GM12865 (cell line): ENCODE measurements at regions not wholly inside any gene's neighbourhood (a gene's known extent, or its start where the extent isn't known, plus 50 kb on each side); places are given as distances from the start of the nearest gene placed in this dataset.

ENCODE experiments used
- DNase-seq: peaks from one replicate; pipeline ENCODE4 v3.0.0; 2010; ENCODE audit warnings: low read depth
- H3K4me3 ChIP-seq: 2 replicates; pipeline ENCODE4 v1.5.1; 2011; ENCODE audit warnings: mild to moderate bottlenecking, low read depth, low read length, control low read depth
- TF ChIP-seq, protein P1 (sequence below): IDR thresholded peaks from 2 replicates; pipeline ENCODE4 v1.5.1; 2011; ENCODE audit warnings: low read length, control low read depth, low read depth, inconsistent platforms; ENCODE audit not compliant: insufficient read depth; ENCODE audit errors: missing control alignments

DNA sequence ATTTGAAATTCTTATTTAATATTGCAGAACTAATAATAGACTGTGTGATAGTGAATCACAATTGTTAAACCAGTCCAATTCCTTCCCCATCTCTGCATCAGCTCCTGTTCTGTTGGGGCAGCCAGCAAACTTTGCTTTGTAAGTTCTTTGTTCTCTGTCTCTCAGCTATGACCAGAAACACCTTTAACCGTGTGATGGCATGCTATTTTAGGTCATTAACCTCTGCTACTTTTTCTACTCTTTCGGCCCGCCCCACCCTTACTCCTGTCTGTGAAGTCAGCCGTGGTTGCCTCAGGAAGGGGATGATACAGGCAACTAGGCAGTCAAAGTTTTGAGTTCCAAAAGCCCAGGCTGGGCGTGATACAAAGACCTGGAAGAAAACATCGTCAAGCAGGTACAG lies 51.3 kb upstream of the EGFL6 start:
- no peak for DNase-seq
- TF ChIP-seq, protein P1, sequence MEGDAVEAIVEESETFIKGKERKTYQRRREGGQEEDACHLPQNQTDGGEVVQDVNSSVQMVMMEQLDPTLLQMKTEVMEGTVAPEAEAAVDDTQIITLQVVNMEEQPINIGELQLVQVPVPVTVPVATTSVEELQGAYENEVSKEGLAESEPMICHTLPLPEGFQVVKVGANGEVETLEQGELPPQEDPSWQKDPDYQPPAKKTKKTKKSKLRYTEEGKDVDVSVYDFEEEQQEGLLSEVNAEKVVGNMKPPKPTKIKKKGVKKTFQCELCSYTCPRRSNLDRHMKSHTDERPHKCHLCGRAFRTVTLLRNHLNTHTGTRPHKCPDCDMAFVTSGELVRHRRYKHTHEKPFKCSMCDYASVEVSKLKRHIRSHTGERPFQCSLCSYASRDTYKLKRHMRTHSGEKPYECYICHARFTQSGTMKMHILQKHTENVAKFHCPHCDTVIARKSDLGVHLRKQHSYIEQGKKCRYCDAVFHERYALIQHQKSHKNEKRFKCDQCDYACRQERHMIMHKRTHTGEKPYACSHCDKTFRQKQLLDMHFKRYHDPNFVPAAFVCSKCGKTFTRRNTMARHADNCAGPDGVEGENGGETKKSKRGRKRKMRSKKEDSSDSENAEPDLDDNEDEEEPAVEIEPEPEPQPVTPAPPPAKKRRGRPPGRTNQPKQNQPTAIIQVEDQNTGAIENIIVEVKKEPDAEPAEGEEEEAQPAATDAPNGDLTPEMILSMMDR, result no peak

GRCh38 chrX:13515211-13515930 lies 54.0 kb upstream of the EGFL6 start:
- no peak overlapping the region for H3K4me3 ChIP-seq
- DNase-seq, result no peak
- TF ChIP-seq, protein P1, result no peak

More for the DNA sequence above, 51.3 kb upstream of the EGFL6 start:
- no peak overlapping the region for H3K4me3 ChIP-seq

DNA sequence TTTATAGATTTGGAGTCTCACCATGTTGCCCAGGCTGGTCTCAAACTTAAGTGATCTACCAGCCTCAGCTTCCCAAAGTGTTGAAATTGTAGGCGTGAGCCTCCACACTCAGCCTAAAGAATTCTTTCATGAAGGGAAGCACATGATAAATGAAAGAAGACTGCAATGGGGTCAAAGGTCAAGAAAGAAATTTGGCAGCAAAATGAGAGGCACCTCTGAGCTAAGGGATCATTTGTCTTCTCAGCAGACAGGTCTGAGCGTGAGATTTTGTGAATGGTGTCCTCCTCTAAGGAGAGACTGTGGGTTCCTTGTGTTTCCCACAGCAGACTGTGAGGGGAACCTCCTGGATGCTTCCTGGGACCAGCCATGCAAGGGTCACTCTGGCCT lies 57.5 kb upstream of the EGFL6 start:
- TF ChIP-seq, protein P1, result no peak
- DNase-seq, result no peak
- no peak overlapping the region for H3K4me3 ChIP-seq

- TF ChIP-seq, protein P1, result no peak
- DNase-seq, result no peak
- no peak overlapping the region for H3K4me3 ChIP-seq
Observed at GRCh38 chrX:13511241-13511943, 58.0 kb upstream of the EGFL6 start.

DNA sequence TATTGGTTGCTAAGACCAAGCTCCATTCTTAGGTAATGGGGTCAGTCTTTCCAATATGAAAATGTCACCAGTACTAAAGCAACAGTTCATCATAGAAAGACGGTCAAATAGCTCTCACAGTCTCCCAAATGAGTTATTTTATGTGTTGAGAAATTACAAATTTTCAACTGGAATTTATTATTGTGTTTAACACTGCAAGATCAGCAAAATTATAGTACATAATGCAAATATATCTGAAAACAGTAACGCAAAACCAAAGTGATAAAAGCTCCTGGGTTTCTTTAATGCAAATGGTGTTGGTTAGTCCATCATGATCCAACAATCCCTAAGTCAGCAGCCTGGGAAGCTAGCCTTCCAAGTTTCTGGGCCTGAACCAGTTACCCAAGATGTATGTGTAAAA lies 61.5 kb upstream of the EGFL6 start:
- no peak for DNase-seq
- TF ChIP-seq, protein P1, result no peak
- H3K4me3 ChIP-seq, result no peak overlapping the region

DNA sequence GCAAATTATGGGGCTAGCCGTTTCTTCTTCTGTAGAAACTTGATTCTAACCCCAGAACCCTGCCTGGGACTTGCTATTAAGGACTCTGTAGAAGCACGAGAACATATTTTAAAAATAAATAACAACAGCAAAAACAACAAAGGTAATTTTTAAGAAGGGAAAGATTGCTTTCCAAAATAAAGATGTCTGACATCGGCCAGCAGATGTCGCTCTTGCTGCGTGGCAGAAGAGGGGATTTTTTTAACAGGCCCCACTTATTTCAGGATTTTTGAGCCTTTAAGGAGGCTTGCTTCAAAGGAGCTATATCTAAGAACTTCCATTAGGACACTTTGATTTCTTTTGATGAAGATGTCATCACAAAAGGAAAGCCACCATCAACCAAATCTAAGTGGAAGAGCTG lies 62.8 kb upstream of the EGFL6 start:
- TF ChIP-seq, protein P1, result peak; percentile 50
- H3K4me3 ChIP-seq, result no peak overlapping the region
- DNase-seq, result peak; percentile 58

GRCh38 chrX:13502590-13502989 lies 66.8 kb upstream of the EGFL6 start:
- TF ChIP-seq, protein P1, result no peak
- no peak overlapping the region for H3K4me3 ChIP-seq
- peak; percentile 35 for DNase-seq
